ENCODE measurements at regions not wholly inside any gene's neighbourhood (a gene's known extent, or its start where the extent isn't known, plus 50 kb on each side); places are given as distances from the start of the nearest gene placed in this dataset.

- no peak for DNase-seq
Measured at GRCh38 chr11:45597097-45597496, 68.3 kb downstream of the CHST1 start.

- DNase-seq = no peak
Measured at GRCh38 chr11:45596571-45596970, 68.9 kb downstream of the CHST1 start.

DNA sequence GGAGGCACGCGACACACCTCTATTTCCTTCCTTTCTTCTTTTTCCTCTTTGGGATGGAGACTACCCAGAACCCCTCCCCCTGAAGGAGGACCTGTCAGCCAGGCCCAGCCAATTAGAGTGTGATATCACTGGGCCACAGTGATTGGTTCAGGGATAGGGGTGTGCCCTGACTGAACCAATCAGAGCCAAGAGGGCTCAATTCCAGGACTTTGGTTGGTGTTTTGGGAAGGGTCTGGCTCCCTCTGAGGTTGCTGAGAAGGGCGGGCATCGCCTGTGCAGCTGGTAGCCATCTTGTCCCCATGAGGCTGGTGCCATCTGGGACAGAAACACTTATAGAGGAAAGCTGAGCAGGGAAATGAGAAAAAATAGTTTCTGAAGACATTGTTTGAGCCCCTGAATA, 71.4 kb downstream of the CHST1 start:
- no peak for DNase-seq

GRCh38 chr11:45592636-45593035, 72.8 kb downstream of the CHST1 start:
- no peak for DNase-seq

- DNase-seq = no peak
Measured at GRCh38 chr11:45590743-45591142, 74.7 kb downstream of the CHST1 start.

DNA sequence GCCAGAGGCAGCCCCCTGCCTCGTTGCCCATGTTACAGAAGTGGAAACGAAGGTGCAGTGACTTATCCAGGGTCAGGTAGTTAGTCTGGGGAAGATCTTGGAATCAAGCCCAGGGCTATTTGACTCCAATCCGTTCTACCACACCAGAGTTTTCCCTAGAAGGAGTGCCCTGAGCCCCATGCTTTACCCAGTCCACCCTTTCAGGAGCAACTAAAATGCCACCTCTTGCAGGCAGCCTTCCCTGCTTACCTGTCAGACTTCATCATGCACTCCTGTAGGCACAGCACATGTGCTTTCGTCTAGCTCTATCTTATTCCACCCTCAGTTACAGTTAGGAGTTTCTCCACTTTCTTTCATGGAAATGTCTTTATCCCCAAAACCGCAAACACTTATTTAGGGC, 80.2 kb downstream of the CHST1 start:
- no peak for DNase-seq

- DNase-seq = no peak
Measured at GRCh38 chr11:45583981-45584566, 81.3 kb downstream of the CHST1 start.

DNA sequence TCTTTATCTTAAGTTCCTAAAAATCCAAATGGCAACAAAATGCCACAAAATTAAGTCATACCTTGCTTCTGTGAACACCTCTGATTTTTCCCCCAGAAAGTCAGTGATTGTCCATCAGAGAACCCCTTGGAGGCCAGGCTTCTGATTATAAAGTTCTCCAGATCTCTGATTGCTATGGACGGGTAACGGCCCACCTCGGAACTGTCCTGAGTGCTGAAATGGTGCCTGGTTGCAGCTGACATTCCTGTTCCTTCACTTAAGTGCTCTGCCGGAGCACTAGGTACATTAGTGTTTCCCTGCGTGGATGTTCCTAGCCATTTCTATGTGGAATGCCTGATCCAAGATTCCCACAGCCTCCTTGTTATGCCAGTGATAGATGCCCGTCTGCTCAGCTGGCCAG, 85.0 kb downstream of the CHST1 start:
- DNase-seq = no peak

DNA sequence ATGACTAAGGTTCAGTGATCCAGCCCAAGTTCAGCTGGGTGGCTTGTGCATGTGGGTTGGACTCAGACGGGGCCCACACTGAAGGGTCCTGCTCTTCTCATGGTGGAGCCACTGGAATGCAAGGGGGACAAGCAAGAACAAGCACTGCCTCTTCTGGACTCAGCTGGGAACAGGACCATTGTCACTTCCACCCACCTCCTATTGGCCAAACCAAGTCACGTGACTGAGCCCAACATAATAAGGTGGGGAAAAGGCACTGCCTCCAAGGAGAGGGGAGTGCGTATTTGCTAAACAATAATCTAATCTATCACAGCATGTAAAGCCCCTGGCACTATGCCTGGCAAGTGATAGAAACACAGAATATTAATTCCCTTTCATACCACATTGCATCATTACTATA, 87.1 kb downstream of the CHST1 start:
- no peak for DNase-seq

DNA sequence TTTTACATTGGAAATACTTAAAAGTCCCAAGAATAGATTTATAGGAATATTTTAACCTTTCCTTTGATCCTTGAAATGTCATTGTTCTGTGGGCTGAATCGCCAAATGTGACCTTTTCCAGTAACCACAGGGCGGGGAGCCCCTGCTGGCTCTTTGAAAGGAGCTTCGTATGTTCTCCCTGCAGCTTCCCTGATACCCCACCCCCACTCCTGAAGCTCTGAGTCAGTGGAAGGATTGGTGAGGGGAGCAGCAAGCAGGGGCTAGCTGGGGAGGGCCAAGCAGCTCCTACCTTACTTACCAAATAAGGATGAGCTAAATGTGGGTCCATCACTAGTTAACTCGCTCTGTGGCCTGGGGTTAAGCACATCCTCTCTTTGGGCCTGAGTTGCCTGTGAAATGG, 87.7 kb downstream of the CHST1 start:
- DNase-seq = no peak

DNA sequence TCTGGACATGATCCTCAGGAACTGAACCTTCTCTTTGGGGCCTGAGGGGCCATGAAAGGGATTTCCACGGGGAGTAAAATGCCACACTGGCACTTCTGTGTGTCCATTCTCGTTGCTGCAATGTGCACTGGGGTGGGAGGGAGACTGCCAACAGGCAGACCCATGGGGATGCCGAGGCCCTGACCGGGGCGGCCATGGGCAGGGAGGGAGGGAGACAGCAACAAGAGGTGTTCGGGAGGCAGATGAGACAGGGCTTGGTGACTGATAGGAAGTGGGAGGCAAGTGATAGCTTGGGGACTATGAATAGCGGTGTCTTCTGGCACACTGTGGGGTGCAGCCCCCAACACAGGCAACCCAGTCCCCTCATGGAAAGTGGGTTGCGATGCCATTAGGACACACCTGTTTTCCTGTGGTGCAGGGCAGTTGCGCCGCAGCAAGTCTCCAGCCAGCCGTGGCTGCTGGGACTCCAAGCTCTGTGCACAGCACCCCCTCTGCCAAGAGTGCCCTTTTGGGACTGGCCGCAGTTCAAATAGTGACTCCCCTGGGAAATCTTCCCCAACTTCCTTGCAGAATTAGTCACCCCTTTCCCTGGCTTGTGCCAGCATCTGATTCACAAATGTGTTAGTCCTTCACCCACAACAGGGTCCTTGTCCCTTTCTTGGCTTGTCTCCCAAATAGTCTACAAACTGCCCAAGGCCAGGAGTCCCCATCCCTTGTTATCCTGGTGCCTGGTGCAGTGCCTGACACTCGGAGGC, 88.8 kb downstream of the CHST1 start:
- DNase-seq = no peak

GRCh38 chr11:45573728-45574127, 91.7 kb downstream of the CHST1 start:
- DNase-seq = no peak

DNA sequence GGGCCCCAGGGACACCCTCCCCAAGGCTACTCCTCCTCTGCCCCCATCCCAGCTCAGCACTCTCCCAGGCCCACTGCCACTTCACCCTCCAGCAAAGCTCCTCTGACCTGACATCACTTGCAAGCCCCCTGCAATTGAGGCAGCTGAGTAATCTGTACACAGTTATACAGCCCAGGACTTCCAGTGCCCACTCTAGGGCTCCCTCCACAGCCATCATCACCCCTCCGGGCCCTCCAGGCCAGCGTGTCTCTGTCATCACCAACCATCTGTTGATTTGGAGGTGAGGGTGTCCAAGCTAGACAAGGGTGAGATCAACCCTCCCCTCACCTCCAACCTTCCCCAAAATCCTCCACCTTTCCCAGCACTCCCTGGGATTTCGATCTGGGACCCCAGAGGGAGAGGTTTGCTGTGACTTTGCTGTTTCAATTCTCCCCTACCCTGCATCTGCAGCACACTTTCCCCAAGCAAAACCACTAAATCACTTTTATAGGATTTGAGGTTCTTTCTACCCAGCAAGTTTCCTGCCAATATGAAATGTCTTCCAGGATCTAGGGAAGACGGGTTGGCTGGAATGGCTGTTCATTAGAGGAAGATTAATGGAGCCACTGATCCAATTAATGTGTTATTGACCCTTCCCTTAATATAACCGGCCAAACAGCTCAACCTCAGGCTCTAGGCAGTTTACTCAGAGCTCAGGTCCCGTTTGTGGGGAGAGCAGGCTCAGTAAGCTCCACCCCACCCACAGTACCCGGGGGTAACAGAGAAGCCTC, 92.9 kb downstream of the CHST1 start:
- no peak for DNase-seq

GRCh38 chr11:45569776-45570175, 95.6 kb downstream of the CHST1 start:
- no peak for DNase-seq

GRCh38 chr11:45568049-45568448, 97.4 kb downstream of the CHST1 start:
- no peak for DNase-seq

GRCh38 chr11:45565446-45565988, 99.9 kb downstream of the CHST1 start:
- DNase-seq = no peak

- no peak for DNase-seq
Measured at GRCh38 chr11:45563810-45564209, 101.6 kb downstream of the CHST1 start.

DNA sequence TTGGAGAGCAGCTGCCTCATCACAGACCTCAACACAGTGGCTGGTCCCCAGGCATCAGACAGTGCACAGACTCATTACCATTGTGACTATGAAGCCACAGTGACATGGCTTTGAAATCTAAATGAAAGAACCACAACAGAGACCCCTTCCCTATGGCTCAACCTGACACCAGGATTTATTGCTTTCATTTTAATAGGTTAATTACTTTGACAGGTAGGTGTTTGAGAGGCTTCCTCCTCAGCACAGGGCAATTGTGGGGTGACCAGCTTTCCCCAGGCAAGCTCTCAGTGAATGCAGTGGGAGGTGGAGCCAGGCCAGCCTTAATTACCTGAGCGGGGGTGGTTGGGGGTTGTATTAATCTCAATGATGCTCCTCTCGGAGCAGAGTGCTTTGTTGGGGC, 102.3 kb downstream of the CHST1 start:
- DNase-seq = no peak

DNA sequence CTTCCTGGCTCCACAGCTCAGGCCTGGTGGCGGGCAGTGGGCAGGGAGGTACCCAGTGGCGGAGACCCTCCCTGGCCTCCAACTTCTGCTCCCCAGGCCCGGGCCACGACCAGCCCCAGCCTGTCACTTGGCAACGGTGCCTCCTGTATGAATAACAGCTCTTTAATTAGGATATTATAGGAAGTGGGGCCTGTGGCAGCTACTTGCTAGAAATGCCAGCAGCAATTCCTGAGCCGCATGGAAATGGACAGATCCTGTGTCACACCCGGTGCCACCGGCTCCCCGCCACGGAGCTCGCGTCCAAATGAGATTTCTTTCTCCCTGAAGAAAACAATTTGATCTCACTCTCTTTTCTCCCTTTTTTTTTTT, 104.5 kb downstream of the CHST1 start:
- DNase-seq = no peak

DNA sequence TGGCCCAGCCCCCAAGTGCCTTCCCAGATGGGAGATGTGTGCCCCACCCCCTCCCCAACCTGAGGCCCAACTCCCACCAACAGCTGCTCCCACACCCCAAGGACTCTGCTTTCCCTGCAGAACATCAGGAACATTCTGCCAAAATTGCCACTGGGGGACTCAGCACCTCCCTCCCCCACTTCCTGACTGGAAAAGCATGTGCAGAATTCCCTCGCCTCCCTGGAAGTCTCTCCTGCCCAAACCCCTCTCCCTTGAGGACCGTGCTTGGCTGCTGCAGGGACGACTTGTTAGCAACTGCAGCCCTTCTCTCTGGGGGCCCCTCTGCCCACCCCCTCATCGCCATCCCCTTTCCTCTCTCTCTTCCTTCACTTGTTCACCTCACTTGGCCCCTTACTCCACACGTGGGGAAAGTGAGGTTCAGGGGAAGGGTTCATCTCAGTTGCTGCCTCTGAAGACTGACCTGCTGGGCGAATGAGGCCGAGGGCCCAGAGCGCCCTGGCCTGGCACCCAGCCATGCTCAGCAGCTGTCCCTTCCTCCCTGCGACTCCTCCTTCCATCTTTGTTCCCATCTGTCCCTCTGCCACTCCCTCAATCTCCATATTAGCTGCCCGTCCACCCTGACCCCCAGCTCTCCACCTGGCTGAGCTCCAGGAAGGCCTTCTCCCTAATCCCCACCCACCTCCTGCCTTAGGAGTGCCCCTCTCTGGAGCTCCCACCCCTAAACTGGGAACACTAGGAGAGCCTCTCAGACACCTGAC, 105.1 kb downstream of the CHST1 start:
- DNase-seq = peak; percentile 2

- no peak for DNase-seq
Measured at GRCh38 chr11:45556851-45557707, 108.3 kb downstream of the CHST1 start.

Data from NCI-H510A treated with DMSO at 0.1 percent for 48 hours (cell line).